ENCODE measurements at regions not wholly inside any gene's neighbourhood (a gene's known extent, or its start where the extent isn't known, plus 50 kb on each side); places are given as distances from the start of the nearest gene placed in this dataset.

GRCh38 chr9:89992326-89993198 is 387.8 kb downstream of the GADD45G start:
- no peak for DNase-seq (ENCODE audit: low read depth, low spot score)
- no peak for TF ChIP-seq CTCF (optimal IDR thresholded peaks at IDR 0.05 in 1 of 3, IDR thresholded peaks at IDR 0.05 in 1 of 3, conservative IDR thresholded peaks at IDR 0.05 in 1 of 3; ENCODE audit: extremely low read depth in 1 of 3, insufficient read depth in 2 of 3, low read length in 3 of 3)
- no peak for TF ChIP-seq EZH2 (IDR thresholded peaks at IDR 0.05; ENCODE audit: low read length)
- Histone ChIP-seq H3K9me1 (ENCODE audit: control insufficient read depth, extremely low read depth, insufficient read depth, low read length) (peaks cover 2% of the 10 kb centered on the region), H3K4me3 (ENCODE audit: control insufficient read depth in 2 of 3, extremely low read depth in 1 of 3, insufficient read depth in 2 of 3, low read depth in 1 of 3, low read length in 3 of 3) (no peak overlapping the region), H3K4me2 (ENCODE audit: control insufficient read depth, extremely low read depth, insufficient read depth, low read depth, low read length) (no peak overlapping the region), H3K36me3 (ENCODE audit: control insufficient read depth in 2 of 2, extremely low read depth in 1 of 2, insufficient read depth in 2 of 2, low read length in 2 of 2) (no peaks in the 10 kb centered on the region), H3K27ac (ENCODE audit: control insufficient read depth, insufficient read depth, low read length) (no peak overlapping the region), H2AFZ (ENCODE audit: control insufficient read depth, low read length) (no peak overlapping the region), H3K9me3 (ENCODE audit: control insufficient read depth, low read depth, low read length) (no peaks in the 10 kb centered on the region), H3K27me3 (ENCODE audit: control insufficient read depth, extremely low read depth, insufficient read depth, low read length) (peaks cover 6% of the 10 kb centered on the region), H3K4me1 (ENCODE audit: control insufficient read depth, extremely low read depth, insufficient read depth, low read length) (peaks cover 12% of the 10 kb centered on the region), H3K9ac (ENCODE audit: control insufficient read depth, extremely low read depth, insufficient read depth, low read length) (no peak overlapping the region), H4K20me1 (ENCODE audit: control insufficient read depth, extremely low read depth, insufficient read depth, low read length) (peaks cover 2% of the 10 kb centered on the region), H3K79me2 (ENCODE audit: control insufficient read depth, insufficient read depth, low read length) (no peaks in the 10 kb centered on the region)
- dilution Hi-C loops (cut with MboI; ENCODE audit: extremely low pct_ligation_motif_present, low sequenced_read_pairs): no loop called here
- FAIRE-seq: no peak

- Histone ChIP-seq H3K9me3 (ENCODE audit: control insufficient read depth, low read depth, low read length) (no peaks in the 10 kb centered on the region), H3K4me2 (ENCODE audit: control insufficient read depth, extremely low read depth, insufficient read depth, low read depth, low read length) (no peak overlapping the region), H3K27ac (ENCODE audit: control insufficient read depth, insufficient read depth, low read length) (no peak overlapping the region), H2AFZ (ENCODE audit: control insufficient read depth, low read length) (no peak overlapping the region), H3K4me1 (ENCODE audit: control insufficient read depth, extremely low read depth, insufficient read depth, low read length) (peaks cover 15% of the 10 kb centered on the region), H3K79me2 (ENCODE audit: control insufficient read depth, insufficient read depth, low read length) (no peaks in the 10 kb centered on the region), H4K20me1 (ENCODE audit: control insufficient read depth, extremely low read depth, insufficient read depth, low read length) (peaks cover 2% of the 10 kb centered on the region), H3K9ac (ENCODE audit: control insufficient read depth, extremely low read depth, insufficient read depth, low read length) (no peak overlapping the region), H3K9me1 (ENCODE audit: control insufficient read depth, extremely low read depth, insufficient read depth, low read length) (peaks cover 2% of the 10 kb centered on the region), H3K4me3 (ENCODE audit: control insufficient read depth in 2 of 3, extremely low read depth in 1 of 3, insufficient read depth in 2 of 3, low read depth in 1 of 3, low read length in 3 of 3) (no peak overlapping the region), H3K36me3 (ENCODE audit: control insufficient read depth in 2 of 2, extremely low read depth in 1 of 2, insufficient read depth in 2 of 2, low read length in 2 of 2) (no peaks in the 10 kb centered on the region), H3K27me3 (ENCODE audit: control insufficient read depth, extremely low read depth, insufficient read depth, low read length) (peaks cover 6% of the 10 kb centered on the region)
- FAIRE-seq (no peak), DNase-seq (ENCODE audit: low read depth, low spot score) (no peak)
- dilution Hi-C loops (cut with MboI; ENCODE audit: extremely low pct_ligation_motif_present, low sequenced_read_pairs): no loop called here
- TF ChIP-seq CTCF (optimal IDR thresholded peaks at IDR 0.05 in 1 of 3, IDR thresholded peaks at IDR 0.05 in 1 of 3, conservative IDR thresholded peaks at IDR 0.05 in 1 of 3; ENCODE audit: extremely low read depth in 1 of 3, insufficient read depth in 2 of 3, low read length in 3 of 3) (no peak), EZH2 (IDR thresholded peaks at IDR 0.05; ENCODE audit: low read length) (no peak)
These were observed 389.1 kb downstream of the GADD45G start for GRCh38 chr9:89993678-89994630.

Data from keratinocyte (primary cell).